ENCODE measurements at regions not wholly inside any gene's neighbourhood (a gene's known extent, or its start where the extent isn't known, plus 50 kb on each side); places are given as distances from the start of the nearest gene placed in this dataset.
A peak's percentile ranks its signal among the peaks of the same experiment; 100 is the strongest.

DNA sequence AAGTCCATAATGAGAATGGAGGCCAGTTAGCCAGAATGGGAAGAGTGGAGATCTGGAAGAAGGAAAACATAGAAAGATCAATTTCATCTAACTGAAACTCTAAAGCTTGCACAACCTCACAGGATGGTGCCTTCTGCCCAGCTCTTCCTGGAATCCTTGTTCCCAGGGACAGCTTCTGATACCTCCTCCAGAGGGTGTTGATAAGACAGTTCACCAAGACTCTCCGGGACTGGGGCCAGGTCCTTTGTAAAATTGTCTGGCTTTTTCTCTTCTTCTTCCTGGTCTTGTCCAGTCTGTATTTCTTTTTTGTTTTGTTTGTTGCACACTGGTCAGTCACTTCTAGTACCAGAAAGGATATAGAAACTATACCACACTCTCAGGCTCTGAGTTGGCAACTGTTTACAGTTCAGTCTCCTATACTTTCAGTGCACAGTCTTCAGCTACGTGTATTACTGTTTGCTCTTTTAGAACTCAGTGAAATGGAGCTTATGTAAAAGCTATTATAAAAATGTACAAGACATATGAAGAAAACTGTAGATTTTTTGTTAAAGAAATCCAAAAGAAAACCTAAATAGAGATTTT, 142.8 kb upstream of the RPL34 start:
- no peak for ATAC-seq (ENCODE audit: low read depth)
- no peaks in the 10 kb centered on the region for H3K27me3 ChIP-seq (ENCODE audit: insufficient read depth, poor library complexity, severe bottlenecking)
- no peak for DNase-seq (ENCODE audit: low spot score)
- H3K36me3 ChIP-seq (ENCODE audit: low read depth): no peaks in the 10 kb centered on the region
- no peaks in the 10 kb centered on the region for H3K4me1 ChIP-seq (ENCODE audit: insufficient read depth, poor library complexity, severe bottlenecking)
- no peak overlapping the region for H3K27ac ChIP-seq (ENCODE audit: poor library complexity, severe bottlenecking)
- TF ChIP-seq, protein P1, sequence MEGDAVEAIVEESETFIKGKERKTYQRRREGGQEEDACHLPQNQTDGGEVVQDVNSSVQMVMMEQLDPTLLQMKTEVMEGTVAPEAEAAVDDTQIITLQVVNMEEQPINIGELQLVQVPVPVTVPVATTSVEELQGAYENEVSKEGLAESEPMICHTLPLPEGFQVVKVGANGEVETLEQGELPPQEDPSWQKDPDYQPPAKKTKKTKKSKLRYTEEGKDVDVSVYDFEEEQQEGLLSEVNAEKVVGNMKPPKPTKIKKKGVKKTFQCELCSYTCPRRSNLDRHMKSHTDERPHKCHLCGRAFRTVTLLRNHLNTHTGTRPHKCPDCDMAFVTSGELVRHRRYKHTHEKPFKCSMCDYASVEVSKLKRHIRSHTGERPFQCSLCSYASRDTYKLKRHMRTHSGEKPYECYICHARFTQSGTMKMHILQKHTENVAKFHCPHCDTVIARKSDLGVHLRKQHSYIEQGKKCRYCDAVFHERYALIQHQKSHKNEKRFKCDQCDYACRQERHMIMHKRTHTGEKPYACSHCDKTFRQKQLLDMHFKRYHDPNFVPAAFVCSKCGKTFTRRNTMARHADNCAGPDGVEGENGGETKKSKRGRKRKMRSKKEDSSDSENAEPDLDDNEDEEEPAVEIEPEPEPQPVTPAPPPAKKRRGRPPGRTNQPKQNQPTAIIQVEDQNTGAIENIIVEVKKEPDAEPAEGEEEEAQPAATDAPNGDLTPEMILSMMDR (IDR thresholded peaks at IDR 0.05; ENCODE audit: poor library complexity, severe bottlenecking): no peak
- H3K4me3 ChIP-seq (ENCODE audit: severe bottlenecking): no peak overlapping the region
- H3K9me3 ChIP-seq (ENCODE audit: severe bottlenecking): no peaks in the 10 kb centered on the region

DNA sequence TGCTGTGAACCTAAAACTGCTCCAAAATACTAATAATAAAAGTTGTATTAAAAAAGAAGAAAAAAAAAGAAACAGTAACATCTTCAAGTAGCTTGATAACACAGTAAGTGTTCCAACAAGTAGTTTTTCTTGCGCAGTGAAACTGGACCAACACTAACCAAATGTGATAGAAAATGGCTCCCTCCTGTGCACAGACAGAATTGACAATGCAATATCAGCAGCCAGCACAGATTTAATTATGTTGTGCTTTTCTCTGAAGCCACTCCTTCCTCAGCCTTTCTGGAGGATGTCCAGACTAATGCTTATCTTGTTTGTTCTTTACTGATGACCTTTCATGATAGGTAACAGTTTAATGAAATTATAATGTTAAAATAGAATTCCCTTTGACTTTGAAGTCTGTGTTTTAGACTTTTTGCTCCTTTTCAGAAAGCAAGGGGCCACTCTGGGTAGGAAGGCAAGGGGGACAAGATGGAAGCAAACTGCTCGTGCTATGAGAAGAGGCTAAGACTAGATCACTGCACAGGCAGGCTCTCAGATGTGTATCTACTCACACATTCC, 147.1 kb upstream of the RPL34 start:
- ATAC-seq (ENCODE audit: low read depth): no peak
- Histone ChIP-seq H3K27ac (ENCODE audit: poor library complexity, severe bottlenecking) (no peak overlapping the region), H3K27me3 (ENCODE audit: insufficient read depth, poor library complexity, severe bottlenecking) (no peaks in the 10 kb centered on the region), H3K4me3 (ENCODE audit: severe bottlenecking) (no peak overlapping the region), H3K9me3 (ENCODE audit: severe bottlenecking) (no peaks in the 10 kb centered on the region), H3K36me3 (ENCODE audit: low read depth) (no peaks in the 10 kb centered on the region), H3K4me1 (ENCODE audit: insufficient read depth, poor library complexity, severe bottlenecking) (no peaks in the 10 kb centered on the region)
- TF ChIP-seq, protein P1 (IDR thresholded peaks at IDR 0.05; ENCODE audit: poor library complexity, severe bottlenecking): no peak
- no peak for DNase-seq (ENCODE audit: low spot score)

DNA sequence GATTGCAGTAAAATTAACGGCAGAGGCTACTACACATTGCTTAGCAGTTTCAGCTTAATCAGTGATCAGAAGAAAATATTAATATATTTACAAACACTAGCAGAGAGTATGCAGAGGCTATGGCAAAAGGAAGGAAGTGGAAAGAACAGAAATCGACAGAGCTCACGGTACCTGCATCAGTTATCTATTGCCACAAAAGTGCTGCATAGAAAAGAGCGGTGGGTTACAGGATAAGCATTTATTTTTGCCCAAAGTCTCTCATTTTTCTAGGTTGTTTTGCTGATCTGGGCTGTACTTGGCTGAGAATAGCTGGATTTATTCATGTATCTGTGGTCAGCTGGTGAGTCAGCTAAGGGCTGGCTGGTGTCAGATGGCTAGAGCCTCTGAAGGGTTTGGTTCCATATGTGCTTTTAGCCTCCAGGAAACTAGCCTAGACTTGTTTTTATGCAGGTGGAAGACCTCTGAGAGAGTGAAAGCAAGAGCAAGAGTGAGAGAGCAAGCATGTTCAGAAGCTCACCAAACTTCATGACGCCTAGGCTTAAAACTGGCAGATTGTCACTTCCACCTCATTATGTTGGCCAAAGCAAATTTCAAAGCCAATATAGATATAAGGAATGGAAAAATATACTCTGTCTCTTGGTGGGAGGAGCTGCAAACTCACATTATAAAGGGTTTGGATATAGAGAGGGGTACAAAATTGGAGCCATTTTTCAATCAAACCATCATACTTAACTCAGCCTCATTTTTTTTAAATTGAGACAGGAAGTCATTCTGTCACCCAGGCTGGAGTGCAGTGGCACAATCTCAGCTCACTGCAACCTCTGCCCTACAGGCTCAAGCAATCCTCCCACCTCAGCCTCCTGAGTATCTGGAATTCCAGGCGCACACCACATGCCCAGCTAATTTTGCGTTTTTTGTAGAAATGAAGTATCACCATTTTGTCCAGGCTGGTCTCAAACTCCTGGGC, 153.2 kb upstream of the RPL34 start:
- DNase-seq (ENCODE audit: low spot score) (peak; percentile 56), ATAC-seq (ENCODE audit: low read depth) (peak; percentile 99)
- H3K4me1 ChIP-seq (ENCODE audit: insufficient read depth, poor library complexity, severe bottlenecking): peaks cover 9% of the 10 kb centered on the region
- TF ChIP-seq, protein P1 (IDR thresholded peaks at IDR 0.05; ENCODE audit: poor library complexity, severe bottlenecking): no peak
- H3K27me3 ChIP-seq (ENCODE audit: insufficient read depth, poor library complexity, severe bottlenecking): no peaks in the 10 kb centered on the region
- no peaks in the 10 kb centered on the region for H3K36me3 ChIP-seq (ENCODE audit: low read depth)
- no peaks in the 10 kb centered on the region for H3K9me3 ChIP-seq (ENCODE audit: severe bottlenecking)
- H3K4me3 ChIP-seq (ENCODE audit: severe bottlenecking): no peak overlapping the region
- H3K27ac ChIP-seq (ENCODE audit: poor library complexity, severe bottlenecking): no peak overlapping the region

DNA sequence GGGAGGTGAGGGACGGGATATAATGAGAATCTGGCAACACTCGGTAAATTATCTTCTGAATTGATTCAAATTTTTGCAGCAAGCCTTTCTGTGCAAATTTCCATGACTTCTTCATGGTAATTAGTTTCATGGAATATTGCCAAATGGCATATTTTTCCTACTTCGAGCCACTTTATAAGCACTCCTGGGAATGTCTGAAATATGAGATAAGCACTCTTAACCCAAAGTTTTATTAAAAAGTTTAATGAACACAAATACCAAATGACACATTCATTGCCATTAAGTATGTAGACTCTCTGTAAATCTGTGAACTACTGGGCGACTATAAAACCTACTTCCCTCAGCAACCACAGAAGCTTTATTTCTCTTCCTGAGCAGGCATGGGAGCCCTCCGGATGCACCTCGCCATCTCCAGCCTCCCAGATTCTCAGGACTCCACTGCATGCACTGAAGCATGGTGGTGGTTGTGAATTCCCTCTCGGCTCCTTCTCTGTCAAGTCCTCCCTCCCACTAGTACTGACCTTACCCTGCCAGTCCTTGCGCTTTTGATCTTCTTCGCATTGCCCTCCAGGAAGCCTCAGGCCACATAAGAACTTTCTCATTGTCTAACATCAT, 154.4 kb upstream of the RPL34 start:
- ATAC-seq (ENCODE audit: low read depth): no peak
- TF ChIP-seq, protein P1 (IDR thresholded peaks at IDR 0.05; ENCODE audit: poor library complexity, severe bottlenecking): no peak
- Histone ChIP-seq H3K4me1 (ENCODE audit: insufficient read depth, poor library complexity, severe bottlenecking) (peaks cover 9% of the 10 kb centered on the region), H3K27me3 (ENCODE audit: insufficient read depth, poor library complexity, severe bottlenecking) (no peaks in the 10 kb centered on the region), H3K36me3 (ENCODE audit: low read depth) (no peaks in the 10 kb centered on the region), H3K4me3 (ENCODE audit: severe bottlenecking) (no peak overlapping the region), H3K27ac (ENCODE audit: poor library complexity, severe bottlenecking) (no peak overlapping the region), H3K9me3 (ENCODE audit: severe bottlenecking) (no peaks in the 10 kb centered on the region)
- no peak for DNase-seq (ENCODE audit: low spot score)

Data from RWPE2 (cell line).